ENCODE measurements at regions not wholly inside any gene's neighbourhood (a gene's known extent, or its start where the extent isn't known, plus 50 kb on each side); places are given as distances from the start of the nearest gene placed in this dataset.

DNA sequence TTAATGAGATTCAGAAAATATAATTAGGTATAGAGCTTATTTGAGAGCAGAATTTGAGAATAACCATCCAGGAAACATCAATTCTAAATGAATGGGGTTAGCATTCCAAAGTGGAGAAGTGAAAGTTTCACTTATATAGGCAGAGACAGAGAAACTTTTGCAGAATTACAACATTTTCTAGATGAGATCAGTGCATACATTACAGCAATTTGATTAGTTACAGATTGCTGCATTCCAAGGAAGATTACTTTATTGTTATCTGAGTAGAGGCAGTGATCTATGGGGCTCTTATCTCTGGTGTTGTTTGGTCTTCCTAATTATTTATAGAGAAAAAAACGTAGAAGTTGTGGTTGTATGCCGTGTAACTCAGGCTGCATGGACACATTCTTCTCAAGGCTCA lies 373.8 kb upstream of the SYT4 start:
- no peak for DNase-seq

GRCh38 chr18:43656547-43656946 lies 379.3 kb upstream of the SYT4 start:
- DNase-seq: no peak

DNA sequence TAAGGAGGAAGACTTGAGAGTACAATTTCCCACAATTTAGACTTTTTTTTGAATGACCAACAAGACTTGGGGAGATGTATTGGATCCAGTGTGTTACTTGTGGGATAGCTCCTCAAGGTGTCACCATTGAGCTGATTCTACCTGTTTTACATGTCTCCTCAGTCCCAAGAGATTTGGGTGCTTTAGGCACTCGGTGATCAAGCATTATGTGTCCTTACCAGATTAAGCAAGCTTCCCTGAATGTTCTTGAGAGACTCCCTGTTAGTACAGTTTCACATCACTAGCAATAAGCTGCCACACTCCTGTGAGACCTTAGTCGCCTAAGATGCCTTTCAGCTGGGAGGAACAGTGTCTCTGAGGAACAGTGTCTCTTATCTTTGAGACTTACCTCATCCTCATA lies 384.3 kb upstream of the SYT4 start:
- DNase-seq: no peak

GRCh38 chr18:43662657-43663056 lies 385.4 kb upstream of the SYT4 start:
- DNase-seq: no peak

DNA sequence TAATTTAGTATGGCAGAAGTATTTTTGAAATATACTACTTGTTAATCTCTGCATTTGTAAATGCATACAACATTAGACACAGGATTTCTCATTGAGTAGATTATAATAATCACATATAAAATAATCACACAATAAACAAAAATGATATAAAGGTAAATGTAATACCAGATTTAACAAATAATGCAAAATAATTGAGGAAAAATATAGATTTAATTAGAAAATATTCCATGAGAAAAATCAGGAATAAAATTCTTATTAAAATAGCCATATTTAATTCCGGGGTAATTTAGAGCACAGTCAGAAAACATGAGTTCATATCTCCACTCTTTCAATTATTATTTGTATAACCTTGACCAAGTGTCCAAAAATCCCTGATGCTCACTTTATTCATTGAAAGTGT lies 385.9 kb upstream of the SYT4 start:
- no peak for DNase-seq

GRCh38 chr18:43664487-43665008 lies 387.3 kb upstream of the SYT4 start:
- no peak for DNase-seq

DNA sequence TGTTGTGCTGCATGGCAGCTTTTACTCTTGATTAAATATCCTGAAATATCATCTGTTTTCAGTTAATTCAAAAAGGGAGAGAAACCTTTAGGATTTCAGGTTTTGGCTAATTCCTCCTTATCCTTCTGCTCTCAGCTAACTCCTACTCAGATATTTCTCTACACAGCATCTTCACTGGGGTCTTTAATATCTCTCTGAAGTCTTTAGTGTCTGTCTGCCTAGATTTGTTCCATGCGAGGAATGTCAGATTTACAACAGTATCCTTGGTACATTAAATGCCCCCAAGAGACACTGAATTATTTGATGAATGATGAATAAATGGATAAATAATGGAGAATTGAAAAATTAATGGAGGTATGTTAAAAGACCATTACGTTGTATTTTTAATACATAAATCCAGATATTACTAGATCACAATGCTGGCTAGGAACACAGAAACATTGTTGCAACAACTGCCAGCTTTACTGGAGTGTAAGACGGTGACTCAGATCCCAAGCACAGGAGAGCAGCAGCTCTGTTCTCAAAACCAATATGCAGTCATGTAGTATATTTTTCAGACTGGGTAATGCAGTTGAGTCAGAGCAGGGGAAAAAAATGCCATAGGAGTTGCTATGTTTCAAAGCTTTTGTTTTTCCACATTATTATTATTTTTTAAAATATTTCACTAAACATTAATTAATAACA lies 388.0 kb upstream of the SYT4 start:
- no peak for DNase-seq

DNA sequence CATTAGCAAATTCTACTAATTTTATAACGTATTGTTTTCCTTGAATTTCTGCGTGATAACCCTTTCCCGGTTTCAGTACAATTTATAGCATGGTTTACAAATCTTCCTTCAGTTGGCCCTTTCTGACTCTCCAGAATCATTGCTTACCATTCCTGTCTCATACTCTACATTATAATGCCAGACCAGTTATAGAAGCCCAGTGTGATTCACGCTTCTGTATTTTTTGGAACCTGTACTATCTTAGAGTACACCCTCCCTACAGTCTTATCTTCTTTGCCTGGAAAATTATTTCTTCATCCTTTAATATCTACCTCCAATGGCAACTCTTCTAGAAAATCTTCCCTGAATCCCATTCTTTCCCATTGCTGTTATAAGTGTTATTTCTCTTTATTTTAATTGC lies 391.6 kb upstream of the SYT4 start:
- no peak for DNase-seq

- no peak for DNase-seq
Measured at GRCh38 chr18:43671431-43671830, 394.1 kb upstream of the SYT4 start.

- DNase-seq: no peak
Measured at GRCh38 chr18:43680096-43680495, 402.8 kb upstream of the SYT4 start.

GRCh38 chr18:43681661-43682060 lies 404.4 kb upstream of the SYT4 start:
- DNase-seq: no peak

DNA sequence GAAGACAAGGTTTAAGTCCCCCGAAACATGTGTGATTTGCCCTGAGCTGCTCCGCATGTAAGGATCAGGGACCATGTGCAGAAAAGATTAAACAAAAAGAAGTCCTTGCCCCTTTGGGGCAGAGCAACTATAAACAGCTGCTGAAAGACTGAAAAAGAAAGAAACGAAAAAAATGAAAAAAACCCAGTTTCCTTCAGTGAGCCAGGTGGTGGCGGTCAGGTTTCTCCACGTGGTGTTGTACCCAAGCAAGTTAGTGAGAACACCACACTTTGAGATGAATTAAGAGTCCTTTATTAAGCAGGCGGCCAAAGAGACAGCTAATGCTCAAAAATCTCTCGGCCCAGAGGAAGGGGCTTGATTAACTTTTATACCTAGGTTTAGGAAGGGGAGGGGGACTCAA lies 404.9 kb upstream of the SYT4 start:
- no peak for DNase-seq

DNA sequence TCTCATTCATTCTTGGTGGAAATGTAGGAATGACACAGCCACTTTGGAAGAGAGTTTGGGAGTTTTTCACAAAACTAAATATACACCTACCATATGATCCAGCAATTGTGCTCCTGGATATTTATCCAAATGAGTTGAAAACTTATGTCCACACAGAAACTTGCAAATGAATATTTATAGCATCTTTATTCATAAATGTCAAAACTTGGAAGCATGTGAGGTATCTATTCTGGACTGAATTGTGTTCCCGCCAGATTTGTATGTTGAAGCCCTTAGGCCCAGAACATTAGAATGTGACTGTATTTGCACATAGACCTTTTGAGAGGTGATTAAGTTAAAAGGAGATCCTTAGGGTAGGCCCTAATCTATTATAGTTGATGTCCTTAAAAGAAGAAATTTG lies 409.4 kb upstream of the SYT4 start:
- no peak for DNase-seq

- no peak for DNase-seq
Measured at GRCh38 chr18:43692099-43692690, 414.9 kb upstream of the SYT4 start.

- no peak for DNase-seq
Measured at GRCh38 chr18:43702399-43702798, 425.1 kb upstream of the SYT4 start.

DNA sequence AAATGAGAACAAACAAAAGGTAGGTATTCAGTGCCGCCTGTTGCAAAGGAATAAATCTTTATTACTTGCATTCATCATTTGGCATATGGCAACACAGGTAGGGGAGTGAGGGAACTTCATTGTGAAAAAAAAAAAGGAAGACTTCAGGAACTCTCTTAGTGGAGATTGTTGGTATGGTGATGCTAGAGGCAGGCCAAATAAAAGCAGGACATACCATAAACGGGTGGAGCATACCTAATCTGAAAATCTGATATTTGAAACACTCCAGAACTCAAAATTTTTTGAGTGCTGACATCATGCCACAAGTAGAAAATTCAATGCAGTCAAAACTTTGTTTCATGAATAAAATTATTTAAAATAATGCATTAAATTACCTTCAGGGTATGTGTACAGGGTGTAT lies 425.8 kb upstream of the SYT4 start:
- no peak for DNase-seq

DNA sequence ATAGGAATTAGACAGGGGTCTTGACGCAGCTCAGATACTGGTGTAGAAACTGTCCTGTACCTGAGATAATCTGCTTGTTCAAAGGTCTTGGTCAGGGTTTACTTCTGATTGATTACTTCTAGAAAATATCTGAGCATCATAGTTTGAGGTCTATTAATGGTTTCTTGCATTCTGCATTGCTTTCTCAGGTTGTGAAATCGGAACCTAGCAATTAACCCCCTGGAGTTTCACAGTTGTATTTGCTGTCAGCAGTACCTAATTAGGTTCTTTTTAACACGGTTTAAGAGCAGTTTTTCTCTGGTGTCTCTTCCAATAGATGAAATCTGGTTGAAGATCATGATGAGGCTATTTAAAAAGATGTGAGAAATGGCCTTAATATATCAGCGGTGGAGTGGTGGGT lies 428.6 kb upstream of the SYT4 start:
- no peak for DNase-seq

- no peak for DNase-seq
Measured at GRCh38 chr18:43710135-43710534, 432.8 kb upstream of the SYT4 start.

GRCh38 chr18:43714343-43715010 lies 437.2 kb upstream of the SYT4 start:
- DNase-seq: no peak

GRCh38 chr18:43719267-43719795 lies 442.0 kb upstream of the SYT4 start:
- DNase-seq: no peak

- no peak for DNase-seq
Measured at GRCh38 chr18:43720041-43720440, 442.8 kb upstream of the SYT4 start.

DNA sequence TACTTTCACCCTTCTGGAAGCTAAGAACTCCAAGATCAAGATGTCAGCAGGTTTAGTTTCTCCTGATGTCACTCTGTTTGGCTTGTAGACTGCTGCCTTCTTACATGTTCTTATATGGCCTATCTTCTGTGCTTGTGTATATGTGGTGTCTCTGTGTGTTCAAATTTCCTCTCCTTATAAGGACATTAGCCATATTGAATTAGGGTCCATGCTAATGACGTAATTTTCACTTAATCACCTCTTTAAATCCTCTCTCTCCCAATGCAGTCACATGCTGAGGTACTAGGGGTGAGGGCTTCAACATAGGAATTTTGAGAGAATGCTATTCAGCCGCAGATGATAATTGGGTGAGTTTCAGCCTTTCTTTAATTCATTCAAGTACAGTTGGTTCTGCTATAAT lies 458.3 kb upstream of the SYT4 start:
- no peak for DNase-seq

GRCh38 chr18:43744960-43745745 lies 467.9 kb upstream of the SYT4 start:
- DNase-seq: no peak

Data from inflammatory macrophage treated with lipopolysaccharide for 1 hour (primary cell).